Endodermal cell (in vitro differentiated cells): ENCODE measurements at regions not wholly inside any gene's neighbourhood (a gene's known extent, or its start where the extent isn't known, plus 50 kb on each side); places are given as distances from the start of the nearest gene placed in this dataset.

ENCODE experiments used
- DNase-seq: peaks from one replicate; pipeline ENCODE4 v3.0.0-alpha.2; 2017
- H3K27ac ChIP-seq: 2 replicates; pipeline ENCODE4 v1.5.1; 2013; ENCODE audit warnings: mild to moderate bottlenecking, low read depth, low read length, moderate library complexity
- H3K27me3 ChIP-seq: 2 replicates; pipeline ENCODE4 v1.6.1; 2013; ENCODE audit warnings: mild to moderate bottlenecking, low read length, moderate library complexity; ENCODE audit not compliant: insufficient read depth, control insufficient read depth, poor library complexity, severe bottlenecking
- H3K36me3 ChIP-seq: 2 replicates; pipeline ENCODE4 v1.7.0; 2013; ENCODE audit warnings: mild to moderate bottlenecking, low read length, moderate library complexity; ENCODE audit not compliant: control insufficient read depth, insufficient read depth
- H3K4me1 ChIP-seq: one replicate; pipeline ENCODE4 v1.7.0; 2013; ENCODE audit warnings: low read length; ENCODE audit not compliant: control insufficient read depth, insufficient read depth
- H3K4me3 ChIP-seq: 2 replicates; pipeline ENCODE4 v1.5.1; 2013; ENCODE audit warnings: mild to moderate bottlenecking, low read length, moderate library complexity
- H3K9ac ChIP-seq: 2 replicates; pipeline ENCODE4 v1.6.1; 2013; ENCODE audit warnings: mild to moderate bottlenecking, low read length, moderate library complexity; ENCODE audit not compliant: poor library complexity, severe bottlenecking; ENCODE audit errors: extremely low read depth
- H3K9me3 ChIP-seq: 2 replicates; pipeline ENCODE4 v1.6.1; 2013; ENCODE audit warnings: mild to moderate bottlenecking, low read length, moderate library complexity; ENCODE audit not compliant: control insufficient read depth
- H3K27ac Mint-ChIP-seq: 2 replicates; pipeline ENCODE4 v1.8.0; 2020; ENCODE audit warnings: mixed read lengths
- H3K27me3 Mint-ChIP-seq: 2 replicates; pipeline ENCODE4 v1.8.0; 2021; ENCODE audit warnings: mild to moderate bottlenecking, mixed read lengths; ENCODE audit not compliant: insufficient read depth
- H3K36me3 Mint-ChIP-seq: 2 replicates; pipeline ENCODE4 v1.8.0; 2020; ENCODE audit warnings: low read depth, mixed read lengths
- H3K4me1 Mint-ChIP-seq: 2 replicates; pipeline ENCODE4 v1.8.0; 2020; ENCODE audit warnings: mixed read lengths
- H3K4me3 Mint-ChIP-seq: 2 replicates; pipeline ENCODE4 v1.8.0; 2020; ENCODE audit warnings: mild to moderate bottlenecking, moderate library complexity, mixed read lengths
- H3K9me3 Mint-ChIP-seq: 2 replicates; pipeline ENCODE4 v1.8.0; 2020; ENCODE audit warnings: mild to moderate bottlenecking, mixed read lengths
- CTCF ChIP-seq: fragments of 200-600 bp; sonication (generic); conservative IDR thresholded peaks from 2 replicates; pipeline ENCODE4 v1.5.0; 2021; ENCODE audit warnings: antibody characterized with exemption, mild to moderate bottlenecking
- WGBS, 2 experiments: methylation state at CpG; one replicate each; pipeline versions ENCODE4 v1.1.5 to v1.1.7; 2013; ENCODE audit warnings: missing lambda C conversion rate in 2 of 2, mixed read lengths in 1 of 2; ENCODE audit not compliant: insufficient coverage in 1 of 2, insufficient read length in 1 of 2; 5-methylcytosine and 5-hydroxymethylcytosine counted together

- H3K9me3 Mint-ChIP-seq, result no peaks in the 10 kb centered on the region
- H3K27me3 Mint-ChIP-seq, result no peaks in the 10 kb centered on the region
- H3K4me1 Mint-ChIP-seq, result peaks cover 5% of the 10 kb centered on the region
- Histone ChIP-seq H3K9ac (no peak overlapping the region), H3K27ac (no peak overlapping the region), H3K9me3 (no peaks in the 10 kb centered on the region), H3K36me3 (no peaks in the 10 kb centered on the region), H3K27me3 (no peaks in the 10 kb centered on the region), H3K4me3 (no peak overlapping the region), H3K4me1 (no peaks in the 10 kb centered on the region)
- no peak overlapping the region for H3K27ac Mint-ChIP-seq
- WGBS, 2 experiments, result 90 to 96% methylated on average over 3 of the region's 3 CpGs
- TF ChIP-seq CTCF, result no peak
- no peak overlapping the region for H3K4me3 Mint-ChIP-seq
- DNase-seq, result no peak
- H3K36me3 Mint-ChIP-seq, result no peaks in the 10 kb centered on the region
These were observed 386.3 kb upstream of the MEIS1 start for GRCh38 chr2:66048667-66049066.

- TF ChIP-seq CTCF, result no peak
- Mint-ChIP-seq H3K27me3 (no peaks in the 10 kb centered on the region), H3K9me3 (no peaks in the 10 kb centered on the region), H3K27ac (no peak overlapping the region), H3K4me1 (peaks cover 12% of the 10 kb centered on the region), H3K4me3 (no peak overlapping the region), H3K36me3 (no peaks in the 10 kb centered on the region)
- 92 to 94% methylated on average over 2 to 7 of the region's 7 CpGs for WGBS, 2 experiments
- H3K36me3 ChIP-seq, result no peaks in the 10 kb centered on the region
- no peaks in the 10 kb centered on the region for H3K27me3 ChIP-seq
- H3K9me3 ChIP-seq, result no peaks in the 10 kb centered on the region
- no peak for DNase-seq
- no peak overlapping the region for H3K9ac ChIP-seq
- H3K4me1 ChIP-seq, result no peaks in the 10 kb centered on the region
- no peak overlapping the region for H3K4me3 ChIP-seq
- no peak overlapping the region for H3K27ac ChIP-seq
These were observed 392.8 kb upstream of the MEIS1 start for GRCh38 chr2:66041902-66042657.

- H3K27me3 Mint-ChIP-seq, result no peaks in the 10 kb centered on the region
- no peaks in the 10 kb centered on the region for H3K4me1 ChIP-seq
- no peak overlapping the region for H3K27ac ChIP-seq
- no peaks in the 10 kb centered on the region for H3K36me3 Mint-ChIP-seq
- H3K9me3 Mint-ChIP-seq, result no peaks in the 10 kb centered on the region
- H3K4me3 Mint-ChIP-seq, result no peak overlapping the region
- H3K4me1 Mint-ChIP-seq, result peaks cover 7% of the 10 kb centered on the region
- H3K9ac ChIP-seq, result no peak overlapping the region
- 91 to 100% methylated on average over 1 of the region's 1 CpG for WGBS, 2 experiments
- H3K36me3 ChIP-seq, result no peaks in the 10 kb centered on the region
- no peaks in the 10 kb centered on the region for H3K9me3 ChIP-seq
- H3K27ac Mint-ChIP-seq, result no peak overlapping the region
- H3K4me3 ChIP-seq, result no peak overlapping the region
- DNase-seq, result no peak
- H3K27me3 ChIP-seq, result no peaks in the 10 kb centered on the region
- no peak for TF ChIP-seq CTCF
These were observed 398.0 kb upstream of the MEIS1 start for GRCh38 chr2:66036948-66037347.
